ENCODE measurements at regions not wholly inside any gene's neighbourhood (a gene's known extent, or its start where the extent isn't known, plus 50 kb on each side); places are given as distances from the start of the nearest gene placed in this dataset.

DNA sequence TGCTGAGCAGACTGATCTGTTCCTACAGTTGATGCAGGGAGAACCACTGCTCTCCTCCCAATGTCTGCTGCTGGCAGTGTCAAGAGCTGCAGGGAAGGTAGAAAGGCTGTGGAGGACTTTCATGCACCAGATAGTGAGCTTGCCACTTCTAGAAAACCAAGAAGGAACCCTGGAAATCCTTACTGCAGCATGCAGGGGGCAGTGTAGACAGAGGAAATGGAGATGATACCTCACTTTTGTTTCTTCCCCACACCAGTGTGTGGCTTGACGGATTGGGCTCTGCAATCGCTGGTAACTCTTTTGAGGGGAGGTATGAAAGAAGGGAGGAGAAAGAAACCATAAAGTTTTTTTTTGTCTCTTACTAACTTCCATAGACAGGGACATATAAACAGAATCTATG is 480.7 kb downstream of the DMAC1 start:
- H3K79me2 ChIP-seq (ENCODE audit: insufficient read depth, low read depth, low read length), result no peaks in the 10 kb centered on the region
- ChIA-PET POLR2A (no interaction called here), CTCF (ENCODE audit: unreplicated experiment) (no interaction called here)
- no peak overlapping the region for H3K27ac ChIP-seq (ENCODE audit: low read depth, low read length, poor library complexity, severe bottlenecking)
- BruUV-seq (replicated peaks), result no TSS peak
- intact Hi-C loops (cut with micrococcal nuclease; ENCODE audit: unreplicated experiment), result no loop called here
- no peaks in the 10 kb centered on the region for H3K36me3 ChIP-seq (ENCODE audit: insufficient read depth, low read length)
- DNase-seq (ENCODE audit: low spot score), result no peak
- no peaks in the 10 kb centered on the region for H4K20me1 ChIP-seq (ENCODE audit: insufficient read depth, low read length)
- H3K4me3 ChIP-seq (ENCODE audit: low read depth, low read length, poor library complexity, severe bottlenecking), result no peak overlapping the region
- no peaks in the 10 kb centered on the region for H3K4me1 ChIP-seq (ENCODE audit: insufficient read depth, low read length, poor library complexity, severe bottlenecking)
- H3K9me3 ChIP-seq (ENCODE audit: low read length), result no peaks in the 10 kb centered on the region; the same call in 1 of the 2 replicates
- no peak for TF ChIP-seq EZH2phosphoT487 (IDR thresholded peaks at IDR 0.05; ENCODE audit: borderline replicate concordance, low read depth, low read length)
- TF ChIP-seq, protein P1, sequence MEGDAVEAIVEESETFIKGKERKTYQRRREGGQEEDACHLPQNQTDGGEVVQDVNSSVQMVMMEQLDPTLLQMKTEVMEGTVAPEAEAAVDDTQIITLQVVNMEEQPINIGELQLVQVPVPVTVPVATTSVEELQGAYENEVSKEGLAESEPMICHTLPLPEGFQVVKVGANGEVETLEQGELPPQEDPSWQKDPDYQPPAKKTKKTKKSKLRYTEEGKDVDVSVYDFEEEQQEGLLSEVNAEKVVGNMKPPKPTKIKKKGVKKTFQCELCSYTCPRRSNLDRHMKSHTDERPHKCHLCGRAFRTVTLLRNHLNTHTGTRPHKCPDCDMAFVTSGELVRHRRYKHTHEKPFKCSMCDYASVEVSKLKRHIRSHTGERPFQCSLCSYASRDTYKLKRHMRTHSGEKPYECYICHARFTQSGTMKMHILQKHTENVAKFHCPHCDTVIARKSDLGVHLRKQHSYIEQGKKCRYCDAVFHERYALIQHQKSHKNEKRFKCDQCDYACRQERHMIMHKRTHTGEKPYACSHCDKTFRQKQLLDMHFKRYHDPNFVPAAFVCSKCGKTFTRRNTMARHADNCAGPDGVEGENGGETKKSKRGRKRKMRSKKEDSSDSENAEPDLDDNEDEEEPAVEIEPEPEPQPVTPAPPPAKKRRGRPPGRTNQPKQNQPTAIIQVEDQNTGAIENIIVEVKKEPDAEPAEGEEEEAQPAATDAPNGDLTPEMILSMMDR (conservative IDR thresholded peaks at IDR 0.05; ENCODE audit: low read length), result no peak
- H3K4me2 ChIP-seq (ENCODE audit: low read length), result no peak overlapping the region
- no peak overlapping the region for H2AFZ ChIP-seq (ENCODE audit: low read length)
- H3K9me2 ChIP-seq (ENCODE audit: insufficient read depth, low read length), result no peaks in the 10 kb centered on the region

DNA sequence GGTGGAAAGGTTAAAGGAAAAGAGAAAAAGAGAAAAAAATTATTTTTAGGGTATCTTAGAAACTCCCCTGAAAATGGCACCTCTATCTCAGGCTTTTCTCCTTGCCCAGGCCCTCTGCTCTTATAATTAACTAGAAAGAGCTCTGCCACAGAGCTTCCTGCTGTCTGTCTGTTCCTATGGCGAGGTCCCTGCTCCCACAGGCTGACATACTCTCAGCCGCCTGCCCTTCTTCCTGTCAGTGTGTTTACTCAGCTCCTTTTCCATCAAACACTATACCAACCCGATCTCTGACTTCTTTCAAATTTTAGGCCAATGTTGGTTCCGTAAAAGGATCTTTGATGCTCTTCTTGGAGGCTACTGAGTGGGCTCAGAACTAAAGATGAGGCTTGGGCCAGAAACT is 482.6 kb downstream of the DMAC1 start:
- DNase-seq (ENCODE audit: low spot score), result no peak
- Histone ChIP-seq H3K9me2 (ENCODE audit: insufficient read depth, low read length) (no peaks in the 10 kb centered on the region), H3K79me2 (ENCODE audit: insufficient read depth, low read depth, low read length) (no peaks in the 10 kb centered on the region), H4K20me1 (ENCODE audit: insufficient read depth, low read length) (no peaks in the 10 kb centered on the region), H3K4me3 (ENCODE audit: low read depth, low read length, poor library complexity, severe bottlenecking) (no peak overlapping the region), H3K36me3 (ENCODE audit: insufficient read depth, low read length) (no peaks in the 10 kb centered on the region), H3K27ac (ENCODE audit: low read depth, low read length, poor library complexity, severe bottlenecking) (no peak overlapping the region), H2AFZ (ENCODE audit: low read length) (no peak overlapping the region), H3K9me3 (ENCODE audit: low read length) (no peaks in the 10 kb centered on the region; the same call in 1 of the 2 replicates), H3K4me1 (ENCODE audit: insufficient read depth, low read length, poor library complexity, severe bottlenecking) (no peaks in the 10 kb centered on the region), H3K4me2 (ENCODE audit: low read length) (no peak overlapping the region)
- POLR2A ChIA-PET, result no interaction called here
- BruUV-seq (replicated peaks), result no TSS peak
- intact Hi-C loops (cut with micrococcal nuclease; ENCODE audit: unreplicated experiment), result no loop called here
- no peak for TF ChIP-seq EZH2phosphoT487 (IDR thresholded peaks at IDR 0.05; ENCODE audit: borderline replicate concordance, low read depth, low read length)
- TF ChIP-seq, protein P1 (conservative IDR thresholded peaks at IDR 0.05; ENCODE audit: low read length), result no peak
- CTCF ChIA-PET (ENCODE audit: unreplicated experiment), result no interaction called here

DNA sequence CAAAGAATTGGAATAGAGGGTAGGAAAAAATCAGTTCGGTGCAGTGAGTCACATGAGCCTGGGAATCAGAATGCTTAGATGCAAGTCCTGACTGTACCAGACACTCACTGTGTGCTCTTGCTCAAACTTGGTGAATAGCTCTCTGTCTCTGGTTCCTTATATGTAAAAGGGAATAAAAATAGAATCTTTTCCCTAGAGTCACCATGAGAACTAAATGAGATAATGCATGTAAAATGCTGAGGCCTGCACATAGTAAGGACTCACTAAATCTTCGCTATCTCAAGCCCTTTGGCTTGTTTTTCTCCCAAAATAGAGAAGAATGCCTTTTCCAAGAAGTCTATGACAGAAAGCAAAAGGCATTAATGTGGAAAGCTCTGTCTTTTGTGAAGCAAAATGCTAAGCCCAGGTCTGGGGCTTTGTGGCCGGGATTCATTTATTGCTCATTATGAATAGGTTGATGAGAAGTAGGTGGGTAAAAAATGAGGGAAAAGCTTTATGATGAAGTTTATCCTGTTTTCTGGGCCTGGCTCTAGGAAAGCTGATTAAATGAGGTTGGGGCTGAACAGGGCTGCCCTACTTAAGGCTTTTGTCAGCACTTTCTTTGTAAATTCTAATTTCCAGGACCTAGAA is 483.3 kb downstream of the DMAC1 start:
- Histone ChIP-seq H3K4me2 (ENCODE audit: low read length) (no peak overlapping the region), H3K4me3 (ENCODE audit: low read depth, low read length, poor library complexity, severe bottlenecking) (no peak overlapping the region), H4K20me1 (ENCODE audit: insufficient read depth, low read length) (no peaks in the 10 kb centered on the region), H3K9me3 (ENCODE audit: low read length) (no peaks in the 10 kb centered on the region; the same call in 1 of the 2 replicates), H3K79me2 (ENCODE audit: insufficient read depth, low read depth, low read length) (no peaks in the 10 kb centered on the region), H3K27ac (ENCODE audit: low read depth, low read length, poor library complexity, severe bottlenecking) (no peak overlapping the region), H3K9me2 (ENCODE audit: insufficient read depth, low read length) (no peaks in the 10 kb centered on the region), H3K4me1 (ENCODE audit: insufficient read depth, low read length, poor library complexity, severe bottlenecking) (no peaks in the 10 kb centered on the region), H2AFZ (ENCODE audit: low read length) (no peak overlapping the region), H3K36me3 (ENCODE audit: insufficient read depth, low read length) (no peaks in the 10 kb centered on the region)
- intact Hi-C loops (cut with micrococcal nuclease; ENCODE audit: unreplicated experiment), result no loop called here
- no TSS peak for BruUV-seq (replicated peaks)
- POLR2A ChIA-PET, result no interaction called here
- TF ChIP-seq EZH2phosphoT487 (IDR thresholded peaks at IDR 0.05; ENCODE audit: borderline replicate concordance, low read depth, low read length), result no peak
- TF ChIP-seq, protein P1 (conservative IDR thresholded peaks at IDR 0.05; ENCODE audit: low read length), result no peak
- CTCF ChIA-PET (ENCODE audit: unreplicated experiment), result interaction anchor here (0.5 kb wide), 1 partner anchor 531 kb away, joined by 3 read pairs; no protein-coding TSS in a partner anchor
- DNase-seq (ENCODE audit: low spot score), result no peak
